Breast epithelium (tissue), 3 donors: ENCODE measurements at regions not wholly inside any gene's neighbourhood (a gene's known extent, or its start where the extent isn't known, plus 50 kb on each side); places are given as distances from the start of the nearest gene placed in this dataset.

ENCODE experiments used
- POLR2A ChIP-seq: fragments of 450-650 bp; IDR thresholded peaks from one replicate; pipeline ENCODE4 v1.6.1; 2016; ENCODE audit warnings: antibody characterized with exemption, mild to moderate bottlenecking, moderate library complexity
- POLR2AphosphoS5 ChIP-seq, 3 donors: sonication (generic); formaldehyde crosslinking; IDR thresholded peaks; one replicate each; pipeline ENCODE4 v1.6.1; 2017; ENCODE audit warnings: antibody characterized with exemption in 3 of 3
- TF ChIP-seq, protein P1 (sequence below), 3 donors: fragments of 450-650 bp; IDR thresholded peaks; one replicate each; pipeline ENCODE4 v1.5.1; 2016 to 2017; ENCODE audit warnings: antibody characterized with exemption in 3 of 3, mild to moderate bottlenecking in 3 of 3, moderate library complexity in 3 of 3

DNA sequence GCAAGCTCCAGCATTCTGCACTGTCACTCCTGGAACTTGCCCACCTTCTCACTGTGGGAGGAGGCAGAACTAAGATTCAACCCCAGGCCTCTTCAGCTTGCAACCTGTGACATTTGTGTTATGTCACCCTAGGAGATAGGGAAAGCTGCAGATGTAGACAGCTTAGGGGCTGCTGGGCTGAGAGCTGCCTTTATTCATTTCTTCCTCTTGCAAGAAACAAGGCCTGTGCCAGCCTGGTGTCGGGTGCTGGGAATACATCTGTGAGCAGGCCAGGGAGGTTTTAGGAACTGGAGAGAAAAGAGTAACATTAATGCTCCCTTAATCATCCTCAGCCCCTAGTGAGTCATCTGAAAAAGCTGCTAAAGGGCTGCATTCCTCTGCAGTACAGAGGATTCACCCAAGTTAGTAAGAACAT, 101.8 kb downstream of the FGF18 start:
- TF ChIP-seq, protein P1, sequence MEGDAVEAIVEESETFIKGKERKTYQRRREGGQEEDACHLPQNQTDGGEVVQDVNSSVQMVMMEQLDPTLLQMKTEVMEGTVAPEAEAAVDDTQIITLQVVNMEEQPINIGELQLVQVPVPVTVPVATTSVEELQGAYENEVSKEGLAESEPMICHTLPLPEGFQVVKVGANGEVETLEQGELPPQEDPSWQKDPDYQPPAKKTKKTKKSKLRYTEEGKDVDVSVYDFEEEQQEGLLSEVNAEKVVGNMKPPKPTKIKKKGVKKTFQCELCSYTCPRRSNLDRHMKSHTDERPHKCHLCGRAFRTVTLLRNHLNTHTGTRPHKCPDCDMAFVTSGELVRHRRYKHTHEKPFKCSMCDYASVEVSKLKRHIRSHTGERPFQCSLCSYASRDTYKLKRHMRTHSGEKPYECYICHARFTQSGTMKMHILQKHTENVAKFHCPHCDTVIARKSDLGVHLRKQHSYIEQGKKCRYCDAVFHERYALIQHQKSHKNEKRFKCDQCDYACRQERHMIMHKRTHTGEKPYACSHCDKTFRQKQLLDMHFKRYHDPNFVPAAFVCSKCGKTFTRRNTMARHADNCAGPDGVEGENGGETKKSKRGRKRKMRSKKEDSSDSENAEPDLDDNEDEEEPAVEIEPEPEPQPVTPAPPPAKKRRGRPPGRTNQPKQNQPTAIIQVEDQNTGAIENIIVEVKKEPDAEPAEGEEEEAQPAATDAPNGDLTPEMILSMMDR (IDR thresholded peaks at IDR 0.05) = no peak
- no peak for TF ChIP-seq POLR2AphosphoS5 (IDR thresholded peaks at IDR 0.05)
- TF ChIP-seq POLR2A = no peak
